Endothelial cell of umbilical vein (primary cell): ENCODE measurements at regions not wholly inside any gene's neighbourhood (a gene's known extent, or its start where the extent isn't known, plus 50 kb on each side); places are given as distances from the start of the nearest gene placed in this dataset.

ENCODE experiments used
- BruUV-seq: library from RNA; stranded (reverse); fragments of 400-500 nt; replicated peaks from 2 replicates; lab custom pipeline; 2021; lab: Mats Ljungman, UMichigan
- CTCF ChIA-PET: fragments of 300-600, 350-600 bp; sonication (Branson Sonifier 250); formaldehyde crosslinking; loops from one replicate; lab custom pipeline; 2021; ENCODE audit warnings: antibody characterized with exemption, inconsistent platforms; lab: Charles Lee
- POLR2A ChIA-PET: fragments of 300-600, 350-600 bp; sonication (Branson Sonifier 250); formaldehyde crosslinking; loops from one replicate; lab custom pipeline; 2021; ENCODE audit warnings: antibody characterized with exemption, inconsistent platforms; lab: Charles Lee
- DNase-seq: peaks from one replicate; pipeline ENCODE4 v3.0.0-alpha.2; 2011; ENCODE audit warnings: low read depth, low spot score
- FAIRE-seq: peaks from 2 replicates; lab custom pipeline; 2011; peaks lifted over from hg19 to GRCh38; lab: Jason Lieb, UNC
- H2AFZ ChIP-seq: 2 replicates; pipeline ENCODE4 v1.6.0; 2012; ENCODE audit warnings: low read depth, low read length, control low read depth, inconsistent platforms
- H3K27ac ChIP-seq: 2 replicates; pipeline ENCODE4 v1.5.1; 2011; ENCODE audit warnings: low read depth, mild to moderate bottlenecking, control low read depth, low read length, moderate library complexity; ENCODE audit not compliant: insufficient read depth
- H3K27me3 ChIP-seq, 2 experiments: 2 replicates each; pipeline versions ENCODE4 v1.6.0 to v1.6.1; 2011; ENCODE audit warnings: low read length in 2 of 2, mixed read lengths in 1 of 2; ENCODE audit not compliant: control insufficient read depth in 2 of 2, insufficient read depth in 2 of 2
- H3K36me3 ChIP-seq, 2 experiments: 2 replicates in 1 of 2; 3 replicates in 1 of 2; pipeline ENCODE4 v1.5.1; 2011; ENCODE audit warnings: low read length in 2 of 2, mild to moderate bottlenecking in 1 of 2, moderate library complexity in 1 of 2; ENCODE audit not compliant: control insufficient read depth in 2 of 2, insufficient read depth in 2 of 2; ENCODE audit errors: extremely low read depth in 1 of 2
- H3K4me1 ChIP-seq: 3 replicates; pipeline ENCODE4 v1.5.1; 2011; ENCODE audit warnings: mild to moderate bottlenecking, low read length; ENCODE audit not compliant: control insufficient read depth, insufficient read depth; ENCODE audit errors: extremely low read depth
- H3K4me2 ChIP-seq: 2 replicates; pipeline ENCODE4 v1.6.1; 2011; ENCODE audit warnings: low read length, control low read depth, mixed read lengths; ENCODE audit not compliant: insufficient read depth
- H3K4me3 ChIP-seq, 3 experiments: fragments of 200-600 bp in 1 of 3; sonication (generic), shearing (Covaris generic) in 1 of 3; replicated peaks in 1 of 3; 2 replicates each; pipeline ENCODE4 v1.5.1; 2011 to 2016; ENCODE audit warnings: control low read depth in 3 of 3, low read length in 3 of 3, mild to moderate bottlenecking in 2 of 3, inconsistent platforms in 1 of 3, low read depth in 1 of 3, moderate library complexity in 1 of 3; ENCODE audit not compliant: insufficient read depth in 1 of 3
- H3K79me2 ChIP-seq: 2 replicates; pipeline ENCODE4 v1.6.0; 2012; ENCODE audit warnings: low read length, inconsistent platforms; ENCODE audit not compliant: control insufficient read depth, insufficient read depth
- H3K9ac ChIP-seq: replicated peaks from 2 replicates; pipeline ENCODE3; 2011; ENCODE audit warnings: low read length, control low read depth; ENCODE audit not compliant: insufficient read depth; ENCODE audit errors: extremely low read depth
- H3K9me1 ChIP-seq: replicated peaks from 3 replicates; pipeline ENCODE4 v1.6.0; 2011; ENCODE audit warnings: mild to moderate bottlenecking, low read length; ENCODE audit not compliant: control insufficient read depth, insufficient read depth; ENCODE audit errors: extremely low read depth
- H3K9me3 ChIP-seq: replicated peaks from 2 replicates; pipeline ENCODE4 v1.5.1; 2012; ENCODE audit warnings: low read length, inconsistent platforms; ENCODE audit not compliant: control insufficient read depth, insufficient read depth
- H4K20me1 ChIP-seq: replicated peaks from 2 replicates; pipeline ENCODE3; 2011; ENCODE audit warnings: mild to moderate bottlenecking, low read length; ENCODE audit not compliant: control insufficient read depth, insufficient read depth; ENCODE audit errors: extremely low read depth
- EZH2 ChIP-seq: IDR thresholded peaks from 2 replicates; pipeline ENCODE4 v1.6.1; 2012; ENCODE audit warnings: borderline replicate concordance, low read depth, mild to moderate bottlenecking, moderate library complexity, low read length, inconsistent platforms; ENCODE audit not compliant: severe bottlenecking
- FOS ChIP-seq: IDR thresholded peaks from 2 replicates; pipeline ENCODE4 v1.6.1; 2011; ENCODE audit warnings: mild to moderate bottlenecking, low read length, moderate library complexity, borderline replicate concordance; ENCODE audit not compliant: insufficient read depth
- GATA2 ChIP-seq: IDR thresholded peaks from 2 replicates; pipeline ENCODE4 v1.7.0; 2011; ENCODE audit warnings: low read depth, mild to moderate bottlenecking, moderate library complexity, mixed read lengths, low read length; ENCODE audit not compliant: insufficient read length, insufficient read depth
- MYC ChIP-seq: IDR thresholded peaks from one replicate; pipeline ENCODE4 v1.6.1; 2011; ENCODE audit warnings: mild to moderate bottlenecking, low read depth, low read length
- POLR2A ChIP-seq: IDR thresholded peaks from 2 replicates; pipeline ENCODE4 v1.6.1; 2012; ENCODE audit warnings: low read depth, mild to moderate bottlenecking, control low read depth, low read length
- POLR2AphosphoS5 ChIP-seq: IDR thresholded peaks from 2 replicates; pipeline ENCODE4 v1.6.1; 2012; ENCODE audit warnings: low read depth, mild to moderate bottlenecking, control low read depth, low read length, moderate library complexity; ENCODE audit not compliant: insufficient read depth
- dilution Hi-C: fragments of 300-500 bp; cut with MboI; formaldehyde crosslinking; loops from one replicate; pipeline ENCODE4 v1.15.0; 2019; ENCODE audit warnings: low sequenced_read_pairs; ENCODE audit not compliant: extremely low pct_ligation_motif_present
- intact Hi-C: fragments of 100-400 bp; cut with micrococcal nuclease; formaldehyde crosslinking; loops from one replicate; pipeline ENCODE4 v1.10.0; 2022
- TF ChIP-seq, protein P1 (sequence below), 2 donors: IDR thresholded peaks; 1 replicate in 1 of 2; 2 replicates in 1 of 2; pipeline ENCODE4 v1.5.1; 2011; ENCODE audit warnings: low read length in 2 of 2, mild to moderate bottlenecking in 2 of 2, moderate library complexity in 2 of 2, control low read depth in 1 of 2, inconsistent platforms in 1 of 2, low read depth in 1 of 2; ENCODE audit not compliant: insufficient read depth in 1 of 2; ENCODE audit errors: extremely low read depth in 1 of 2
- TF ChIP-seq, protein P2 (sequence below): IDR thresholded peaks from 2 replicates; pipeline ENCODE4 v1.6.1; 2011; ENCODE audit not compliant: insufficient read depth, insufficient read length

DNA sequence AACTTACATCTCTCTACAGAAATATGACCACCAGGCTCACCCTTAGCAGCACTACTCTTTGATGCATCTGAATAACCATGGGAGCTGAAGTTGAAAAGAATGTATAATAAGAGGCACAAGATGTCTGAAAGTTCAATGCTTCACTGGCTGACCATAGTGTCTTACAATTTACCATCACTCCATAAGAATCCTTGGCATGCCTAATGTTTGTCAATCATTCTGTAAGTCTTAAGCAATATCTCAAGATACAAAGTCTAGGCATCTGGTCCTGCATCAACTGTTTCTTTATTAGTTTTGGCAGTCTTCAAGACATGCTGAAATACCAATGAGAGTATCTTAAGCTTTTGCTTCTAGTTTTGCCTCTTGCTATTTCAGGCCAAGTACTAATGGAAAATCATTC lies 755.5 kb downstream of the STIM2 start:
- no peak overlapping the region for H2AFZ ChIP-seq
- H3K27me3 ChIP-seq, result no peaks in the 10 kb centered on the region
- H3K4me3 ChIP-seq, result no peak overlapping the region
- no peaks in the 10 kb centered on the region for H3K36me3 ChIP-seq
- dilution Hi-C loops (no loop called here), intact Hi-C loops (no loop called here)
- no peaks in the 10 kb centered on the region for H3K4me1 ChIP-seq
- no peaks in the 10 kb centered on the region for H3K9me1 ChIP-seq
- no peak overlapping the region for H3K27ac ChIP-seq
- no peak for TF ChIP-seq POLR2A
- no peak for TF ChIP-seq POLR2AphosphoS5
- no peak for TF ChIP-seq MYC
- no peak for TF ChIP-seq EZH2
- TF ChIP-seq, protein P1, sequence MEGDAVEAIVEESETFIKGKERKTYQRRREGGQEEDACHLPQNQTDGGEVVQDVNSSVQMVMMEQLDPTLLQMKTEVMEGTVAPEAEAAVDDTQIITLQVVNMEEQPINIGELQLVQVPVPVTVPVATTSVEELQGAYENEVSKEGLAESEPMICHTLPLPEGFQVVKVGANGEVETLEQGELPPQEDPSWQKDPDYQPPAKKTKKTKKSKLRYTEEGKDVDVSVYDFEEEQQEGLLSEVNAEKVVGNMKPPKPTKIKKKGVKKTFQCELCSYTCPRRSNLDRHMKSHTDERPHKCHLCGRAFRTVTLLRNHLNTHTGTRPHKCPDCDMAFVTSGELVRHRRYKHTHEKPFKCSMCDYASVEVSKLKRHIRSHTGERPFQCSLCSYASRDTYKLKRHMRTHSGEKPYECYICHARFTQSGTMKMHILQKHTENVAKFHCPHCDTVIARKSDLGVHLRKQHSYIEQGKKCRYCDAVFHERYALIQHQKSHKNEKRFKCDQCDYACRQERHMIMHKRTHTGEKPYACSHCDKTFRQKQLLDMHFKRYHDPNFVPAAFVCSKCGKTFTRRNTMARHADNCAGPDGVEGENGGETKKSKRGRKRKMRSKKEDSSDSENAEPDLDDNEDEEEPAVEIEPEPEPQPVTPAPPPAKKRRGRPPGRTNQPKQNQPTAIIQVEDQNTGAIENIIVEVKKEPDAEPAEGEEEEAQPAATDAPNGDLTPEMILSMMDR (IDR thresholded peaks at IDR 0.05; ENCODE audit: extremely low read depth in 1 of 2, insufficient read depth in 1 of 2, low read depth in 1 of 2, low read length in 2 of 2), result no peak
- no peak for TF ChIP-seq FOS
- no peak for TF ChIP-seq GATA2
- TF ChIP-seq, protein P2, sequence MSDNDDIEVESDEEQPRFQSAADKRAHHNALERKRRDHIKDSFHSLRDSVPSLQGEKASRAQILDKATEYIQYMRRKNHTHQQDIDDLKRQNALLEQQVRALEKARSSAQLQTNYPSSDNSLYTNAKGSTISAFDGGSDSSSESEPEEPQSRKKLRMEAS, result no peak
- no peak for DNase-seq
- peaks cover 6% of the 10 kb centered on the region for H3K9me3 ChIP-seq
- no peak overlapping the region for H3K9ac ChIP-seq
- no peak for FAIRE-seq
- no peaks in the 10 kb centered on the region for H3K79me2 ChIP-seq
- no peak overlapping the region for H3K4me2 ChIP-seq
- CTCF ChIA-PET, result no interaction called here
- BruUV-seq, result no TSS peak
- POLR2A ChIA-PET, result no interaction called here
- no peaks in the 10 kb centered on the region for H4K20me1 ChIP-seq
